ENCODE measurements at regions not wholly inside any gene's neighbourhood (a gene's known extent, or its start where the extent isn't known, plus 50 kb on each side); places are given as distances from the start of the nearest gene placed in this dataset.
"Not testable (repeated sequence)": the region's sequence is repeated elsewhere in the genome, so short reads cannot be mapped to it uniquely, and the experiment has no call there.

- Histone ChIP-seq H3K27ac (no peak overlapping the region), H3K4me1 (ENCODE audit: control insufficient read depth in 1 of 2, low read depth in 2 of 2) (no peaks in the 10 kb centered on the region), H3K36me3 (no peaks in the 10 kb centered on the region), H3K4me3 (no peak overlapping the region), H3K27me3 (replicated peaks; ENCODE audit: insufficient read depth) (no peaks in the 10 kb centered on the region), H3K9me3 (no peaks in the 10 kb centered on the region)
- TF ChIP-seq CTCF (IDR thresholded peaks at IDR 0.05) = no peak
- ATAC-seq (ENCODE audit: insufficient number of reproducible peaks, low FRiP score, low read depth) (no peak), DNase-seq (ENCODE audit: low spot score) (no peak)
Measured at GRCh38 chr4:134057356-134057755, 144.2 kb downstream of the PABPC4L start.

- not testable (repeated sequence) for H3K36me3 ChIP-seq; H3K27me3 ChIP-seq (replicated peaks; ENCODE audit: insufficient read depth); ATAC-seq (ENCODE audit: insufficient number of reproducible peaks, low FRiP score, low read depth); H3K27ac ChIP-seq; H3K4me3 ChIP-seq; H3K4me1 ChIP-seq (ENCODE audit: control insufficient read depth in 1 of 2, low read depth in 2 of 2); DNase-seq (ENCODE audit: low spot score); H3K9me3 ChIP-seq
Measured at GRCh38 chr4:134046221-134046620, 155.4 kb downstream of the PABPC4L start.

GRCh38 chr4:134045411-134045810 is 156.2 kb downstream of the PABPC4L start:
- no peak for TF ChIP-seq CTCF (IDR thresholded peaks at IDR 0.05)
- Histone ChIP-seq H3K27me3 (replicated peaks; ENCODE audit: insufficient read depth) (no peaks in the 10 kb centered on the region), H3K4me3 (no peak overlapping the region), H3K9me3 (no peaks in the 10 kb centered on the region), H3K36me3 (no peaks in the 10 kb centered on the region), H3K27ac (no peak overlapping the region), H3K4me1 (ENCODE audit: control insufficient read depth in 1 of 2, low read depth in 2 of 2) (no peaks in the 10 kb centered on the region)
- no peak for ATAC-seq (ENCODE audit: insufficient number of reproducible peaks, low FRiP score, low read depth)
- DNase-seq (ENCODE audit: low spot score) = no peak

GRCh38 chr4:134043266-134043665 is 158.3 kb downstream of the PABPC4L start:
- H3K36me3 ChIP-seq = no peaks in the 10 kb centered on the region
- no peak for ATAC-seq (ENCODE audit: insufficient number of reproducible peaks, low FRiP score, low read depth)
- no peak overlapping the region for H3K27ac ChIP-seq
- no peaks in the 10 kb centered on the region for H3K4me1 ChIP-seq (ENCODE audit: control insufficient read depth in 1 of 2, low read depth in 2 of 2)
- DNase-seq (ENCODE audit: low spot score) = no peak
- no peaks in the 10 kb centered on the region for H3K27me3 ChIP-seq (replicated peaks; ENCODE audit: insufficient read depth)
- H3K4me3 ChIP-seq = no peak overlapping the region
- no peaks in the 10 kb centered on the region for H3K9me3 ChIP-seq
- TF ChIP-seq CTCF (IDR thresholded peaks at IDR 0.05) = no peak

- DNase-seq (ENCODE audit: low spot score) (no peak), ATAC-seq (ENCODE audit: insufficient number of reproducible peaks, low FRiP score, low read depth) (no peak)
- TF ChIP-seq CTCF (IDR thresholded peaks at IDR 0.05) = no peak
- Histone ChIP-seq H3K27ac (no peak overlapping the region), H3K4me1 (ENCODE audit: control insufficient read depth in 1 of 2, low read depth in 2 of 2) (no peaks in the 10 kb centered on the region), H3K9me3 (no peaks in the 10 kb centered on the region), H3K27me3 (replicated peaks; ENCODE audit: insufficient read depth) (no peaks in the 10 kb centered on the region), H3K36me3 (no peaks in the 10 kb centered on the region), H3K4me3 (no peak overlapping the region)
Measured at GRCh38 chr4:134028421-134028820, 173.2 kb downstream of the PABPC4L start.

GRCh38 chr4:134027931-134028330 is 173.7 kb downstream of the PABPC4L start:
- Histone ChIP-seq H3K36me3 (no peaks in the 10 kb centered on the region), H3K4me3 (no peak overlapping the region), H3K4me1 (ENCODE audit: control insufficient read depth in 1 of 2, low read depth in 2 of 2) (no peaks in the 10 kb centered on the region), H3K27me3 (replicated peaks; ENCODE audit: insufficient read depth) (no peaks in the 10 kb centered on the region), H3K9me3 (no peaks in the 10 kb centered on the region), H3K27ac (no peak overlapping the region)
- TF ChIP-seq CTCF (IDR thresholded peaks at IDR 0.05) = no peak
- DNase-seq (ENCODE audit: low spot score) (no peak), ATAC-seq (ENCODE audit: insufficient number of reproducible peaks, low FRiP score, low read depth) (no peak)

Data from thoracic aorta (tissue), 2 donors.